ENCODE measurements at regions not wholly inside any gene's neighbourhood (a gene's known extent, or its start where the extent isn't known, plus 50 kb on each side); places are given as distances from the start of the nearest gene placed in this dataset.

GRCh38 chr4:180363815-180364214, 1879.4 kb upstream of the TENM3 start:
- H3K9me3 ChIP-seq, result no peaks in the 10 kb centered on the region
- H3K27me3 ChIP-seq, result no peaks in the 10 kb centered on the region
- H3K4me3 ChIP-seq, result no peak overlapping the region
- WGBS, 2 donors, result 69 to 77% methylated on average over 5 of the region's 5 CpGs
- H3K36me3 ChIP-seq (ENCODE audit: low read depth, missing control alignments), result no peaks in the 10 kb centered on the region
- TF ChIP-seq CTCF (IDR thresholded peaks at IDR 0.05) (no peak), POLR2A (IDR thresholded peaks at IDR 0.05) (no peak)
- no peak for DNase-seq
- H3K4me1 ChIP-seq, result no peaks in the 10 kb centered on the region
- H3K27ac ChIP-seq, result no peak overlapping the region
- intact Hi-C loops (cut with DNase I; ENCODE audit: low total_unique reads), result no loop called here

GRCh38 chr4:180372691-180373090, 1870.5 kb upstream of the TENM3 start:
- TF ChIP-seq CTCF (IDR thresholded peaks at IDR 0.05) (no peak), POLR2A (IDR thresholded peaks at IDR 0.05) (no peak)
- Histone ChIP-seq H3K27ac (no peak overlapping the region), H3K4me1 (no peaks in the 10 kb centered on the region), H3K27me3 (no peaks in the 10 kb centered on the region), H3K9me3 (no peaks in the 10 kb centered on the region), H3K4me3 (no peak overlapping the region), H3K36me3 (ENCODE audit: low read depth, missing control alignments) (no peaks in the 10 kb centered on the region)
- intact Hi-C loops (cut with DNase I; ENCODE audit: low total_unique reads), result no loop called here
- no peak for DNase-seq

GRCh38 chr4:180377741-180378140, 1865.5 kb upstream of the TENM3 start:
- Histone ChIP-seq H3K36me3 (ENCODE audit: low read depth, missing control alignments) (no peaks in the 10 kb centered on the region), H3K9me3 (no peaks in the 10 kb centered on the region), H3K4me1 (no peaks in the 10 kb centered on the region), H3K27me3 (no peaks in the 10 kb centered on the region), H3K27ac (no peak overlapping the region), H3K4me3 (no peak overlapping the region)
- TF ChIP-seq POLR2A (IDR thresholded peaks at IDR 0.05) (no peak), CTCF (IDR thresholded peaks at IDR 0.05) (no peak)
- 53 to 67% methylated on average over 1 of the region's 1 CpG for WGBS, 2 donors
- no peak for DNase-seq
- intact Hi-C loops (cut with DNase I; ENCODE audit: low total_unique reads), result no loop called here

GRCh38 chr4:180380733-180381132, 1862.5 kb upstream of the TENM3 start:
- TF ChIP-seq POLR2A (IDR thresholded peaks at IDR 0.05), result no peak
- no peak for TF ChIP-seq CTCF (IDR thresholded peaks at IDR 0.05)
- 83 to 90% methylated on average over 5 of the region's 5 CpGs for WGBS, 2 donors
- intact Hi-C loops (cut with DNase I; ENCODE audit: low total_unique reads), result no loop called here
- H3K27ac ChIP-seq, result no peak overlapping the region
- no peaks in the 10 kb centered on the region for H3K9me3 ChIP-seq
- no peaks in the 10 kb centered on the region for H3K36me3 ChIP-seq (ENCODE audit: low read depth, missing control alignments)
- no peak for DNase-seq
- H3K27me3 ChIP-seq, result no peaks in the 10 kb centered on the region
- no peaks in the 10 kb centered on the region for H3K4me1 ChIP-seq
- no peak overlapping the region for H3K4me3 ChIP-seq

- no peaks in the 10 kb centered on the region for H3K9me3 ChIP-seq
- H3K4me1 ChIP-seq, result no peaks in the 10 kb centered on the region
- DNase-seq, result no peak
- H3K4me3 ChIP-seq, result no peak overlapping the region
- intact Hi-C loops (cut with DNase I; ENCODE audit: low total_unique reads), result no loop called here
- no peaks in the 10 kb centered on the region for H3K27me3 ChIP-seq
- H3K36me3 ChIP-seq (ENCODE audit: low read depth, missing control alignments), result no peaks in the 10 kb centered on the region
- H3K27ac ChIP-seq, result no peak overlapping the region
- 75 to 95% methylated on average over 2 of the region's 2 CpGs for WGBS, 2 donors
- TF ChIP-seq CTCF (IDR thresholded peaks at IDR 0.05) (no peak), POLR2A (IDR thresholded peaks at IDR 0.05) (no peak)
These were observed 1851.6 kb upstream of the TENM3 start for GRCh38 chr4:180391613-180392012.
